Neuronal stem cell (in vitro differentiated cells): ENCODE measurements at regions not wholly inside any gene's neighbourhood (a gene's known extent, or its start where the extent isn't known, plus 50 kb on each side); places are given as distances from the start of the nearest gene placed in this dataset.
"Not testable (repeated sequence)": the region's sequence is repeated elsewhere in the genome, so short reads cannot be mapped to it uniquely, and the experiment has no call there.

Experiments
- DNase-seq: peaks from one replicate; pipeline ENCODE4 v3.0.0-alpha.2; 2013; ENCODE audit warnings: low spot score
- H2AFZ ChIP-seq: one replicate; pipeline ENCODE4 v1.6.1; 2013; ENCODE audit warnings: mild to moderate bottlenecking, low read length, inconsistent platforms
- H2AK5ac ChIP-seq: 2 replicates; pipeline ENCODE4 v1.6.1; 2013; ENCODE audit warnings: low read depth, mild to moderate bottlenecking, inconsistent platforms, low read length, moderate library complexity, mixed read lengths
- H2BK120ac ChIP-seq: 2 replicates; pipeline ENCODE4 v1.6.1; 2013; ENCODE audit warnings: low read depth, mild to moderate bottlenecking, inconsistent platforms, low read length, moderate library complexity, mixed read lengths
- H2BK12ac ChIP-seq: one replicate; pipeline ENCODE4 v1.6.1; 2013; ENCODE audit warnings: low read length, inconsistent platforms
- H2BK15ac ChIP-seq: 2 replicates; pipeline ENCODE4 v1.6.1; 2013; ENCODE audit warnings: mild to moderate bottlenecking, low read length, inconsistent platforms, mixed read lengths
- H2BK5ac ChIP-seq: one replicate; pipeline ENCODE4 v1.6.1; 2013; ENCODE audit warnings: inconsistent platforms, mild to moderate bottlenecking, low read length, moderate library complexity
- H3K14ac ChIP-seq: one replicate; pipeline ENCODE4 v1.6.1; 2013; ENCODE audit warnings: low read length, inconsistent platforms
- H3K18ac ChIP-seq: 2 replicates; pipeline ENCODE4 v1.6.1; 2013; ENCODE audit warnings: low read length, inconsistent platforms
- H3K23ac ChIP-seq: 2 replicates; pipeline ENCODE4 v1.6.1; 2013; ENCODE audit warnings: low read depth, mild to moderate bottlenecking, mixed read lengths, low read length, inconsistent platforms; ENCODE audit not compliant: poor library complexity
- H3K27ac ChIP-seq: replicated peaks from 3 replicates; pipeline ENCODE4 v1.5.1; 2013; ENCODE audit warnings: low read length, inconsistent platforms
- H3K27me3 ChIP-seq, 3 experiments: 2 replicates each; pipeline ENCODE4 v1.6.1; 2013; ENCODE audit warnings: low read length in 3 of 3, mild to moderate bottlenecking in 2 of 3, inconsistent platforms in 1 of 3, low read depth in 1 of 3, mixed read lengths in 1 of 3, moderate library complexity in 1 of 3; ENCODE audit not compliant: control insufficient read depth in 3 of 3, insufficient read depth in 3 of 3
- H3K36me3 ChIP-seq, 2 donors: replicated peaks in 1 of 2; 2 replicates each; pipeline ENCODE4 v1.6.1; 2013; ENCODE audit warnings: low read length in 2 of 2; ENCODE audit not compliant: control insufficient read depth in 2 of 2, insufficient read depth in 2 of 2
- H3K4ac ChIP-seq: 2 replicates; pipeline ENCODE4 v1.6.1; 2013; ENCODE audit warnings: inconsistent platforms, mild to moderate bottlenecking, low read length, moderate library complexity
- H3K4me1 ChIP-seq, 2 donors: 1 replicate in 1 of 2; 2 replicates in 1 of 2; pipeline ENCODE4 v1.6.1; 2013; ENCODE audit warnings: low read length in 2 of 2, low read depth in 1 of 2; ENCODE audit not compliant: control insufficient read depth in 2 of 2, insufficient read depth in 1 of 2
- H3K4me2 ChIP-seq: one replicate; pipeline ENCODE4 v1.6.1; 2013; ENCODE audit warnings: mild to moderate bottlenecking, low read length, inconsistent platforms; ENCODE audit not compliant: insufficient read depth, poor library complexity, severe bottlenecking
- H3K4me3 ChIP-seq, 2 donors: 2 replicates each; pipeline ENCODE4 v1.5.1; 2013; ENCODE audit warnings: low read length in 2 of 2, mild to moderate bottlenecking in 2 of 2, inconsistent platforms in 1 of 2, moderate library complexity in 1 of 2
- H3K79me1 ChIP-seq: one replicate; pipeline ENCODE4 v1.6.1; 2013; ENCODE audit warnings: low read depth, mild to moderate bottlenecking, inconsistent platforms, low read length, moderate library complexity
- H3K9ac ChIP-seq: one replicate; pipeline ENCODE4 v1.6.1; 2013; ENCODE audit warnings: mild to moderate bottlenecking, low read depth, low read length, inconsistent platforms; ENCODE audit not compliant: poor library complexity
- H3K9me3 ChIP-seq, 2 donors: replicated peaks in 1 of 2; 2 replicates each; pipeline versions ENCODE3 to v1.6.1; 2013; ENCODE audit warnings: low read length in 2 of 2, mild to moderate bottlenecking in 2 of 2, inconsistent platforms in 1 of 2, low read depth in 1 of 2, mixed read lengths in 1 of 2, moderate library complexity in 1 of 2; ENCODE audit not compliant: control insufficient read depth in 2 of 2, insufficient read depth in 1 of 2
- H4K8ac ChIP-seq: one replicate; pipeline ENCODE4 v1.6.1; 2013; ENCODE audit warnings: low read depth, mild to moderate bottlenecking, inconsistent platforms, low read length, moderate library complexity
- H4K91ac ChIP-seq: one replicate; pipeline ENCODE4 v1.6.1; 2013; ENCODE audit warnings: low read length, low read depth, mild to moderate bottlenecking, inconsistent platforms; ENCODE audit not compliant: poor library complexity
- WGBS, 2 donors: extraction: QIAGEN DNeasy Blood & Tissue Kit; methylation state at CpG; one replicate each; pipeline ENCODE4 v1.1.7; 2013; ENCODE audit warnings: missing lambda C conversion rate in 2 of 2, mixed read lengths in 1 of 2; ENCODE audit not compliant: insufficient read length in 2 of 2, insufficient replicate concordance in 1 of 2; ENCODE audit errors: extremely low coverage in 2 of 2; 5-methylcytosine and 5-hydroxymethylcytosine counted together

DNA sequence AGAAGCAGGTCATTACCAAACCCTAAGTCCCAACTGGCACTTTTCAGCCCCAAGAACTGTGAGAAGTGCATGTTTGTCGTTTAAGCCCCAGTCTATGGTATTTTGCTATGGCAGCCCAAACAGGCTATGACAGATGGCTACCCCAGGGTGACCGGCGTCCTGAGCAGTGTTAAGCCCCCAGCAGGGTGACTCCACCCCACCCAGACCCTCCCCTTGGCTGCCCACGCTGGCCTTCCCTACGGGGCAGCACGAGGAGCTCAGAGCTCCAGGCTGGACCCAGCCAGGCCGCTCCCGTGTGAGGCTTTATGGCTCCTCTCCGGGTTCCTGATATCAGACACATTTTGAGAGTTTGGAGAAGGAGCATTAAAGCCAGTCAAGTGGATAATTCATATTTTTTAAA lies 684.0 kb downstream of the PTPRU start:
- Histone ChIP-seq H4K8ac (no peak overlapping the region), H3K4me2 (no peak overlapping the region), H3K23ac (no peak overlapping the region), H2BK12ac (no peak overlapping the region), H3K27ac (no peak overlapping the region), H4K91ac (no peak overlapping the region), H2AK5ac (no peak overlapping the region), H2BK5ac (no peak overlapping the region), H3K18ac (no peak overlapping the region), H3K4me1 (peaks cover 0 to 8% of the 10 kb centered on the region in 2 donors), H3K4ac (no peak overlapping the region), H3K36me3 (no peaks in the 10 kb centered on the region), H3K79me1 (no peaks in the 10 kb centered on the region), H3K9ac (no peak overlapping the region), H3K4me3 (no peak overlapping the region), H2BK15ac (no peak overlapping the region), H2BK120ac (no peak overlapping the region), H3K14ac (no peak overlapping the region), H2AFZ (no peak overlapping the region), H3K9me3 (no peaks in the 10 kb centered on the region), H3K27me3 (no peaks in the 10 kb centered on the region)
- WGBS, 2 donors: no CpG with 5 or more reads among the region's 9 CpGs
- DNase-seq: no peak

DNA sequence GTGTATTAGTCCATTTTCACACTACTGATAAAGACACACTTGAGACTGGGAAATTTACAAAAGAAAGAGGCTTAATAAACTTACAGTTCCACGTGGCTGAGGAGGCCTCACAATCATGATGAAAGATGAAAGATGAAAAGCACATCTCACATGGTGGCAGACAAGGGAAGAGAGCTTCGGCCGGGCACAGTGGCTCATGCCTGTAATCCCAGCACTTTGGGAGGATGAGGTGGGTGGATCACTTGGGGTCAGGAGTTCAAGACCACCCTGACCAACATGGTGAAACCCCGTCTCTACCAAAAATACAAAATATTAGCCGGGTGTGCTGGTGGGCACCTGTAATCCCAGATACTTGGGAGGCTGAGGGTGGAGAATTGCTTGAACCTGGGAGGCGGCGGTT lies 682.7 kb downstream of the PTPRU start:
- H3K27me3 ChIP-seq, H4K8ac ChIP-seq, H4K91ac ChIP-seq, H3K9me3 ChIP-seq, H3K9ac ChIP-seq, H2BK12ac ChIP-seq, H3K14ac ChIP-seq, DNase-seq, H3K23ac ChIP-seq, H3K27ac ChIP-seq, H3K4ac ChIP-seq, H2AK5ac ChIP-seq, H2BK120ac ChIP-seq, H3K4me2 ChIP-seq, H3K79me1 ChIP-seq, H2AFZ ChIP-seq, H3K4me3 ChIP-seq, H3K18ac ChIP-seq, H2BK5ac ChIP-seq, H3K36me3 ChIP-seq, H2BK15ac ChIP-seq, H3K4me1 ChIP-seq: not testable (repeated sequence)
- WGBS, 2 donors: no CpG with 5 or more reads among the region's 7 CpGs

DNA sequence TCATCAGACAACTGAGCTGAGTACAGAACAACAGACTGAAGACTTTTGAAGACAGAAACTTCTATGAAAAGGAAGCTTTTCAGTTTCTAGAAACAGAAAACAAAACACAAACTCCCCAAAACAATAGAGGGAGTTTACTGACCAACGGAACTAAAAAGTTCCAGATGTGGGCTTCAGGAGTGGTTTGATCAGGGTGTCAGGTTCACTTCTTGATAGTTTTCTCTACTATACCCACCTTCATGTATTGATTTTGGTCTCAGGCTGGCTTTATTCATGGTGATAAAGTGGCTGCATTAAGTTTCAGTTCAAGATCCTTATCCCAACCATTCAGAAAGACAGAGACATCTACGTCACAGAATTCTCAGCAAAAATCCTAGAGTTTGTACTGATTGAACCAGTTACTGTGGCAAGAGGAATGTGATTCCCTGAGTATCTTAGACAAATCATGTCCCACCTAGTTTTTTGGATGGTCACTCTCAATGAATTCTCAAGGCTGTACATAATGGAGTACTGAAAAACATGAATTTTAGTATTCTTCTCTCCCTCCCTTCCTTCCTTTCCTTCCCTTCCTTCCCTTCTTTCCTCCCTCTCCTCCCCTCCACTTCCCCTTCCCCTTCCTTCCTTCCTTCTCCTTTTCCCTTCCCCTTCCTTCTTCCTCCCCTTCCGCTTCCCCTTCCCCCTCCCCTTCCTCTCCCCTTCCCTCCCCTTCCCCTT lies 680.5 kb downstream of the PTPRU start:
- Histone ChIP-seq H3K4me2 (no peak overlapping the region), H3K79me1 (no peaks in the 10 kb centered on the region), H3K27ac (no peak overlapping the region), H4K91ac (no peak overlapping the region), H2BK15ac (no peak overlapping the region), H3K36me3 (no peaks in the 10 kb centered on the region), H3K4me3 (no peak overlapping the region), H3K4me1 (peaks cover 0 to 1% of the 10 kb centered on the region in 2 donors), H2BK120ac (no peak overlapping the region), H3K4ac (no peak overlapping the region), H3K9me3 (no peaks in the 10 kb centered on the region), H2AFZ (no peak overlapping the region), H3K27me3 (no peaks in the 10 kb centered on the region), H2AK5ac (no peak overlapping the region), H3K9ac (no peak overlapping the region), H4K8ac (no peak overlapping the region), H3K14ac (no peak overlapping the region), H2BK5ac (no peak overlapping the region), H2BK12ac (no peak overlapping the region), H3K23ac (no peak overlapping the region), H3K18ac (no peak overlapping the region)
- no peak for DNase-seq
- no CpG with 5 or more reads among the region's 3 CpGs for WGBS, 2 donors

DNA sequence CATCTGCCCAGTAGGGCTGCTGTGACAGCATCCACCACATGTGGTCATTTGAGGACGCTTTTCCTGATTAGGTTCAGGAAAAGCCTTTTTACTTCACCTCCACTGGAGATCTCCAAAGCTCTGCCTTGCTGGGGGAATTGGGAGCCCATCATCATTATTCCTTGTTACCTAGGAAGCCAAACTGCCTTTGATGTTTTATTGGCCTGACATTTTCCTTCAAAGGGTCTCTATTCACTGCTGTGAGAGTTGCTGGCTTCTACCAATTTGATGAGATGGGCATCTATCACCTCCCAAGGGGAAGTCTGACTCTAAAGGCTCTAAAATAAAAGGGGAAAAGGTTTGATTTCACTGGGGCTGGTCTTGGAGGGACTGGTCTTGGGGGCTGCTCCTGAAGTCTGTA lies 678.6 kb downstream of the PTPRU start:
- H3K4me3 ChIP-seq: no peak overlapping the region
- no peaks in the 10 kb centered on the region for H3K4me1 ChIP-seq
- no peak overlapping the region for H3K4ac ChIP-seq
- no peak overlapping the region for H2BK12ac ChIP-seq
- no peak overlapping the region for H2AFZ ChIP-seq
- no peak overlapping the region for H2AK5ac ChIP-seq
- H3K27ac ChIP-seq: no peak overlapping the region
- H3K4me2 ChIP-seq: no peak overlapping the region
- no peak overlapping the region for H3K18ac ChIP-seq
- no peak overlapping the region for H4K8ac ChIP-seq
- H3K14ac ChIP-seq: no peak overlapping the region
- no peak overlapping the region for H3K23ac ChIP-seq
- H3K27me3 ChIP-seq: no peaks in the 10 kb centered on the region
- no peak overlapping the region for H2BK15ac ChIP-seq
- no peak overlapping the region for H4K91ac ChIP-seq
- no peak for DNase-seq
- no peaks in the 10 kb centered on the region for H3K36me3 ChIP-seq
- no peak overlapping the region for H2BK120ac ChIP-seq
- H2BK5ac ChIP-seq: no peak overlapping the region
- no peak overlapping the region for H3K9ac ChIP-seq
- H3K79me1 ChIP-seq: no peaks in the 10 kb centered on the region
- no CpG with 5 or more reads among the region's 1 CpG for WGBS, 2 donors
- H3K9me3 ChIP-seq: no peaks in the 10 kb centered on the region
